ENCODE measurements at regions not wholly inside any gene's neighbourhood (a gene's known extent, or its start where the extent isn't known, plus 50 kb on each side); places are given as distances from the start of the nearest gene placed in this dataset.
"Not testable (repeated sequence)": the region's sequence is repeated elsewhere in the genome, so short reads cannot be mapped to it uniquely, and the experiment has no call there.

DNA sequence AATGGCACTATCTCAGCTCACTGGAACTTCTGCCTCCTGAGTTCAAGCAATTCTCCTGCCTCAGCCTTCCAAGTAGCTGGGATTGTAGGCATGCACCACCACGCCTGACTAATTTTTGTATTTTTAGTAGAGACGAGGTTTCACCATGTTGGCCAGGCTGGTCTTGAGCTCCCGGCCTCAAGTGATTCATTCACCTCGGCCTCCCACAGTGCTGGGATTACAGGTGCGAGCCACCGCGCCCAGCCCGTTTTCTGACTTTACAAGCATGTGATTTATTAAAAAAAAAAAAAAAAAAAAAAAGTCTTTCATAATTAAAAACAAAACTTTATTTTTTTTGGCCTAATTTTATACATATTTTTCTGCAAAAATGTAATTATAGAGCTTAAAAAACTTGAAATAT lies 64.8 kb upstream of the DGKB start:
- not testable (repeated sequence) for TF ChIP-seq CTCF (conservative IDR thresholded peaks at IDR 0.05; ENCODE audit: low read length); EZH2phosphoT487 (IDR thresholded peaks at IDR 0.05; ENCODE audit: borderline replicate concordance, low read depth, low read length)

Measured in OCI-LY7 (cell line).